Activated T-cell treated with anti-CD3 and anti-CD28 coated beads for 24 hours (primary cell): ENCODE measurements at regions not wholly inside any gene's neighbourhood (a gene's known extent, or its start where the extent isn't known, plus 50 kb on each side); places are given as distances from the start of the nearest gene placed in this dataset.
"Not testable (repeated sequence)": the region's sequence is repeated elsewhere in the genome, so short reads cannot be mapped to it uniquely, and the experiment has no call there.

Experiments used
- DNase-seq: peaks from one replicate; pipeline ENCODE4 v3.0.0-alpha.2; 2020; ENCODE audit warnings: low read depth

- no peak for DNase-seq
Observed at GRCh38 chr12:66733321-66733720, 54.4 kb upstream of the GRIP1 start.

DNA sequence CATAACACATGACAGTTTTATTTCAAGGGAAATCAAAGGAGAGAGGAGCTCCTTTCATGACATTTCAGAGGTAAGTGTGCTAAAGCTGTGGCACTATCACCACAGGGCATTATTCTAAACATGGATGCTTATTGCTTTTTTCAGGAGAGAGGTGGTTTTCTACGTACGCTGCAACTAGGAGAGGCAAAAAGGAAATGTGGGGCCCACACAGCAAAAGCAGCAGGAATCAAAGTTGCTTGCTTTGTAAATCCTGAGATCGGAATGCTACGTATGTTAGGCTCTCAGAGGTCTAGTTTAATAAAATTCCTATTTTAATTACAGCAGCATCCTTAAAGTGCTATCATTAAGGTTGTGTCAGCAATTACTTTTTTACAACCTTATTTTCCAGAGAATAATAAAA, 55.0 kb upstream of the GRIP1 start:
- no peak for DNase-seq

DNA sequence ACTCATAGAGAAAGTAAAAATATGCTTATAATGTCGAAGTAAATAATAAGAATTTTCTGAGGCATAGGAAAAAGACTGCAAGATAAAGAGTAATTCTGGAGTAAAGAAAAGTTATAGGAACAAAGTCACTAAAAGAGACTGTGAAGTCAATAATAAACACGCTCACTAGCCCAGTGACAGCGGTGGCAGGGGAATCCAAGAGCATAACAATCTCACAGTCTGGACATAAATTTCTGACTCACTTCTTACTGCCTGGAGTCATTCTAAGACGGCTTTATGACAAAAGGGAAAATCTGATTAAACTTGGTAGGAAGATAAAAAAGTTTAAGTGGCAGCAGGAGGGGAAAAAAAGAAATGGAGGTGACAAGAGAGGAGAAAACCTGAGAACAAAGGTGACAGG, 56.4 kb upstream of the GRIP1 start:
- no peak for DNase-seq

- DNase-seq, result no peak
Observed at GRCh38 chr12:66736931-66737330, 58.1 kb upstream of the GRIP1 start.

GRCh38 chr12:66739266-66739665, 60.4 kb upstream of the GRIP1 start:
- DNase-seq, result no peak

GRCh38 chr12:66739940-66740651, 61.2 kb upstream of the GRIP1 start:
- DNase-seq, result no peak

GRCh38 chr12:66740732-66741131, 61.9 kb upstream of the GRIP1 start:
- no peak for DNase-seq

GRCh38 chr12:66741919-66742318, 63.0 kb upstream of the GRIP1 start:
- no peak for DNase-seq

DNA sequence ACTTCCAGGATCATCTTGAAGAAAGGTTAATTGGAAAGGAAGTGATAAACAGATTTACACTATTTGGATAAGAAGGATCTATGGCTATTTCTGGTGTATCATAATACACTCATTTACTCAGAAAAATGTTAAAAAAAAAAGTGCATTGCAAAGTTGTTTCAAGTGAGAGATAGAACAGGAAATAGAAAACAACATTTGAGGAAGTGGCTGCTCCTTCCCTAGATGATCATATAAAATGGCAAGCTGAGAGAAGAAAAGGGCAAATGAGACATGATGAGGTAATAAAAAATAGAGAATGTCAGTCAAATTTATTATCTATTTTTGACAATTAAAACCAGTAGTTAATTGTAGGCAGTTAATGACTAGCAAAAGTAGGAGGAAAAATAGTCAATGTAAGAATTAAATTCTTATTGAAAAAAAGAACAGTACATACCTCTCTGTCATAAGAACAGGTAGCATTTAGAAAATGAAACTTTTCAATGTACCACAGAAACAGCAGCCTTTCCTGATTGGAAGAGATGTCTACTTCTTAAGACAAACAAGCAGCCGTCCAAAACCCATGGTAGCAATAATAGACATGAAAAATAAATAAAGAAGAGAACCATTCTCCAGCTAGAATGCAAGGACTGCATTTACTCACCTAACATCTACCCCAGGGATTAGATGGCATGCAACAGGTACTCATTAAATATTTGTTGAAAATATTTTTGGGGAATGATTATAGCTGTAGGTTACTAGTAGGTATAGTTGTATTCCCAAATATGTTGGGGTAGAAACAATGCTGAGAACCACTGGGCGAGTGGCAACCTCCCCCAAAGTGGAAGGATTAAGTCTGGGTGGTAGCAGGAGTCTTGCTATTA, 63.9 kb upstream of the GRIP1 start:
- DNase-seq, result no peak

DNA sequence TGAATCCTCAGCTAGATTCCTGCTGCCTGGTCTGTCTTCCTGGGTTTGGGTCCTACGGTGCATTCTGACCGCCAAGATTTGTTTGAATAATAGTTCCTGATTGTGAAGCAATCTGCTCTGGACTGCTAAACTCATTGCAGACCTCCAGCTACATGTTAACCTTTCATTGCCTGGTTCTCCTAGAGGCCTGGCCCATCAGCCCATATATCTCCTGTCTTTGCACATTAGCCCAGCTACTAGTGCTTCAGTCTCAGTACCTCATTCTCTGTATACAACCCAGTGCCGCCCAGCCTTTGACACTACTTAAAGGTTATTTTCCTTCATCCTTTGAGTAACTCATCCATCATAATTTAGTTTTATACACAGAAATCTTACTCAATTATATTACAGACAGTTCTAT, 65.6 kb upstream of the GRIP1 start:
- no peak for DNase-seq

- no peak for DNase-seq
Observed at GRCh38 chr12:66744956-66745383, 66.1 kb upstream of the GRIP1 start.

DNA sequence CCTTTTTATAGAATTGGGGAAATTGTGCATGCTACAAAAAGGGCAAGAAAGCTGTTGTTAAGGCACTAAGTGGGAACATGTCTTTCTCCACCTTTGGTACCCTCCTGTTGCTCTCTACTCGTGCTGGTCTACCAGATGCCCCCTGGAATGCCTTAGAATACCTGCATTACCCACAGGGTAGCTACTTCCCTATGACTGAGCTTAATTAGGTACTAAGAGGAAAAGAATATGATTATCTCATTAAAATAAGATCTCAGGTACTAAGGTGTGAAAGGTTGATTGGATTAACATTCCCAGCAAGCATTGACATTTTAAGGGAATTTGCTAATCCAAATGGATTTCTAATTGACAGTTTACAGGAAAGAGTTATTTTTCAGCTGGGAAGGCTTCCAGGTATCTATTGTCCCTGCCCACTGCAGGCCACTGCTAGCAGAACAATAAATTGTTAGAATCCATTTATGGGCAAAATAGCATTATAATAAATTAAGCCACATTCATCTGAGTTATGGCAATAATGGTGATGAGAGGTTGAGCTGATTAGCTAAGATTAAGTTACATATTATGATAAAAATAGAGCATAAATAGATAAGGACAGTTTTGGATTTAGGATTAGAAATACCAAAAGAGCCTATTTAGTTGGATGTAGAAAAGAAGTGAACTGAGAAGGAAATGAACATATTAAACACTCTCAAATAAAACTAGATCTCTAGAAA, 67.8 kb upstream of the GRIP1 start:
- DNase-seq, result no peak

GRCh38 chr12:66751432-66752113, 72.7 kb upstream of the GRIP1 start:
- no peak for DNase-seq

DNA sequence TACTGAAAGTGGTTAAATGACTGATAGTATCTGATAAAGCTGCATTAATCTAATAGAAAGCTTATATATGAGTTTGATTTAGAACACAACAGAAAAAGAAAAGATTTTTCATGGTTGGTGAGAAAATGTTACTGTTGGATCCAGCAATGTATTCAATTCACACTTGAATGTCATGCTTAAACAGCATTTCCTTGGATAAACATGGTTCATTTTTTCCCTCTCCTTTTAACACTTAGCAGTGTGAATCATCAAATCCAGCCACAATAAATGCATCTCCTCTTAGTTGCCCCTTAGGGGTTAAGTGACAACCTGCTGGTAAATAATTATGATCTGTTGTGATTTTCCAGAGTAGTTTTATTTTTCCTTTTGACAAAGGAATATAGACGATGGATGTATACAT, 74.9 kb upstream of the GRIP1 start:
- DNase-seq, result no peak

DNA sequence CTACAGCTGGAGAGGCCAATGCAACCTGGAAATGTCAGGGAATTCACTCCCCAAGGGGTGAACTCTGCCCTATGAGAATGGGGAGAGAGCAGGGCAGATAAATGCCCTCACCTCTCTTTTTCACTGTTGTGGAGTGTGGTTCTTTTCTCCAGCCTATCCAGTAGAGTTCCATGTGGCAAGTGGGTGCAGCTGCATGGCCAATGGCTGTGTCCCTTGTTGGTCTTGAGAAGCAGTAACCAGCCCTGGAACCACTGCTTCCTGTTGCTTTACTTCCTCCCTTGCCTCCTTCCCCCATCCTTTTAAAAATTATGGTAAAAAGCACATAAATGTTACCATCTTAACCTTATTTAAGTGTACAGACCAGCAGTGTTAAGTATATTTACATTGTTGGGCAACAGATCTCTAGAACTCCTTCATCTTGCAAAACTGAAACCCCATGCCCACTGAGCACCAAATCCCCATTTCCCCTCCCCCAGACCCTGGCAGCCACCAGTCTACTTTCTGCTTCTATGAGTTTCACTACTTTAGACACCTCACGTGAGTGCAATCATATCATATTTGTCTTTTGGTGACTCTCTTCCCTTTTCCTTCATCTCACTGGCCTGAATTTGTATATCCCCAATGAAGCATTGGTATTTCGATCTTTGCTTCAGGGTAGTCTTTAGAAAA, 77.0 kb upstream of the GRIP1 start:
- no peak for DNase-seq

- no peak for DNase-seq
Observed at GRCh38 chr12:66756631-66757030, 77.8 kb upstream of the GRIP1 start.

- DNase-seq, result not testable (repeated sequence)
Observed at GRCh38 chr12:66760122-66760521, 81.2 kb upstream of the GRIP1 start.

- no peak for DNase-seq
Observed at GRCh38 chr12:66763467-66763866, 84.6 kb upstream of the GRIP1 start.

- no peak for DNase-seq
Observed at GRCh38 chr12:66765204-66765603, 86.3 kb upstream of the GRIP1 start.

DNA sequence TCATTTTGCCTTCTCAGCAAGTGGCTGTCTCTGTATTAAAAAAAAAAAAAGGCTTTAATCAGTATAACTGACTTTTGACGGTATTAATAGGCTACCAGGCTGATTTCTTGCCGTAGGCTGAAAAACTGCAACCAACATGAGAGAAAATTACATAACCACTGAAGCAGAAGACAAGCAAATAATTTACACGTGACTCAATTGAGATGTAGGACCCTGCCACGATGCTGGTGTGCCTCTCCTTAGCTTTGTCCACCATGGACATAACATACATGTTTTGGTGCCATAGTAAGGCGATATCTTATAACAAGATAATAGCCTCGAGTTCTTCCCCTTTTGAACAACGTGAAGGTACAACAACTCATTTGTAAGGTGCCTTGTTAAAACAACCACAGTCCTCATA, 88.7 kb upstream of the GRIP1 start:
- no peak for DNase-seq

DNA sequence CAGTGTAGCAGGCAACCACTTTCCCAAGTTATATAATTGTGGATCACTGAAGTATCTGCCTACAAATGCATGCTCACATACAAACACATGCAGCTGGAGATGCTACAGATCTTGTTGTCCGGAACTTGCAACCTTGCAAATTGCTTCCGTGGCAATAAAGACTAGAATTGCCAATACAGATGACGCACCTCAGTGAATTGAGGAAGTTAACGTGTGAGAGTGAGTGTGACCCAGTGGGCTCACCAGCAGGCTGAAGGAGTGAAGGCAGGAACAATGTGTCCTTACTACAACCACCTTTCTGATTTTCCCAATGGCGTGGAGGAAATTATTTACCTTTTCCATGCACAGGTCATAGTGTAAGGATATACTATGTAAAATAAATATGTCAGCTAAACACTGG, 89.4 kb upstream of the GRIP1 start:
- no peak for DNase-seq

DNA sequence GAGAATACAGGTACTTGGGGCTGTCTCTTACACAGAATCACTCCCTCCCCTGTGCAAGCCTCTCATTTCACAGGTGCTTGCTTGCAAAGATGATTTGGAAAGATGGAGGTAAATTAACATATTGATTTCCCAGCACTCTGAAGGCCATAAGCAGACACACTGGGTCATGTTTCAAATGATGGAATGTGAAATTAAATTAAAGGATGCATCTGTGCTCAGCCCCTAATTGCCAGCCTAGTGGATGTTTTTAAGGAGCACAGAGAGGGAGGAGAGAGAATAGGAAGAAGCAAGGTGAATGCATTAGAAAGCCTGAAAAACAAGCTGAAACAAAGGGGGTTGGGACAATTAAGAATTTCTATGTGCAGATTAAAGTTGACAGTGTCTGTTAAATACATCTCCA, 96.1 kb upstream of the GRIP1 start:
- no peak for DNase-seq
